Activated CD8-positive, alpha-beta T cell treated with anti-CD3 and anti-CD28 coated beads for 36 hours (primary cell): ENCODE measurements at regions not wholly inside any gene's neighbourhood (a gene's known extent, or its start where the extent isn't known, plus 50 kb on each side); places are given as distances from the start of the nearest gene placed in this dataset.

ENCODE experiments used
- ATAC-seq: fragments of 200-7000 bp; cut with Tn5 transposase; one replicate; pipeline ENCODE4 v1.10.0; 2021; ENCODE audit warnings: mild to moderate bottlenecking, moderate library complexity
- CTCF ChIA-PET: fragments of 350-600 bp; sonication (Branson Sonifier 250); formaldehyde crosslinking; loops from one replicate; lab custom pipeline; 2021; ENCODE audit warnings: antibody characterized with exemption; lab: Charles Lee
- POLR2A ChIA-PET: fragments of 350-600 bp; sonication (Branson Sonifier 250); formaldehyde crosslinking; loops from one replicate; lab custom pipeline; 2021; ENCODE audit warnings: antibody characterized with exemption; lab: Charles Lee
- DNase-seq: peaks from one replicate; pipeline ENCODE4 v3.0.0-alpha.2; 2020
- H3K27ac Mint-ChIP-seq: one replicate; pipeline ENCODE4 v1.8.0; 2021; ENCODE audit warnings: mild to moderate bottlenecking, mixed read lengths
- H3K27me3 Mint-ChIP-seq: one replicate; pipeline ENCODE4 v1.8.0; 2021; ENCODE audit warnings: mixed read lengths
- H3K36me3 Mint-ChIP-seq: one replicate; pipeline ENCODE4 v1.8.0; 2021; ENCODE audit warnings: low read depth, mixed read lengths
- H3K4me1 Mint-ChIP-seq: one replicate; pipeline ENCODE4 v1.8.0; 2021; ENCODE audit warnings: low read depth, mixed read lengths
- H3K4me3 Mint-ChIP-seq: one replicate; pipeline ENCODE4 v1.8.0; 2021; ENCODE audit warnings: mild to moderate bottlenecking, moderate library complexity, mixed read lengths
- H3K9me3 Mint-ChIP-seq: one replicate; pipeline ENCODE4 v1.8.0; 2021; ENCODE audit warnings: mixed read lengths
- intact Hi-C: fragments of 100-400 bp; cut with micrococcal nuclease; formaldehyde crosslinking; loops from one replicate; pipeline ENCODE4 v1.10.0; 2022
- TF ChIP-seq, protein P1 (sequence below): fragments of 200-600 bp; IDR thresholded peaks from one replicate; pipeline ENCODE4 v1.8.0; 2022; ENCODE audit warnings: antibody characterized with exemption, mild to moderate bottlenecking

DNA sequence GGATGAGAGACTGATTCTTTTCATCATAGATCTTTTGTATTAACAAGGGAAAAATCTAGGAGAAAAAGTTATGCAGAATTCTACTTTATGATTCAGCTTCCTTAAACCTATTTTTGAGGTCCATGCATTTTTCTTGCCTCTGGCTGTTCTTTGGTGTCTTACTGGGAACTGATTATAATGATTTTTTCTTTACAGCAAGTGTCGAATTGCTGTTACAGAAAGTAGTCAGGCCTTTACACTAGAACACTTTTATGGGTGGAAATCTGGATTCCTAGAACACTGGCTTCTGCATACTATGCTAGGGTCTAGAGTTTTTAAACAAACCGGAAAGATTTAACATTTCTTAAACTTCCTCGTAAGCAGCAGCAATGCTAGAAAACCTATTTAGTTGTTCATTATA lies 302.6 kb downstream of the NUP35 start:
- Mint-ChIP-seq H3K4me3 (no peak overlapping the region), H3K36me3 (no peaks in the 10 kb centered on the region), H3K4me1 (no peaks in the 10 kb centered on the region), H3K9me3 (peaks cover 30% of the 10 kb centered on the region), H3K27me3 (no peaks in the 10 kb centered on the region), H3K27ac (no peak overlapping the region)
- ChIA-PET POLR2A (no interaction called here), CTCF (no interaction called here)
- intact Hi-C loops, result no loop called here
- DNase-seq (no peak), ATAC-seq (no peak)
- TF ChIP-seq, protein P1, sequence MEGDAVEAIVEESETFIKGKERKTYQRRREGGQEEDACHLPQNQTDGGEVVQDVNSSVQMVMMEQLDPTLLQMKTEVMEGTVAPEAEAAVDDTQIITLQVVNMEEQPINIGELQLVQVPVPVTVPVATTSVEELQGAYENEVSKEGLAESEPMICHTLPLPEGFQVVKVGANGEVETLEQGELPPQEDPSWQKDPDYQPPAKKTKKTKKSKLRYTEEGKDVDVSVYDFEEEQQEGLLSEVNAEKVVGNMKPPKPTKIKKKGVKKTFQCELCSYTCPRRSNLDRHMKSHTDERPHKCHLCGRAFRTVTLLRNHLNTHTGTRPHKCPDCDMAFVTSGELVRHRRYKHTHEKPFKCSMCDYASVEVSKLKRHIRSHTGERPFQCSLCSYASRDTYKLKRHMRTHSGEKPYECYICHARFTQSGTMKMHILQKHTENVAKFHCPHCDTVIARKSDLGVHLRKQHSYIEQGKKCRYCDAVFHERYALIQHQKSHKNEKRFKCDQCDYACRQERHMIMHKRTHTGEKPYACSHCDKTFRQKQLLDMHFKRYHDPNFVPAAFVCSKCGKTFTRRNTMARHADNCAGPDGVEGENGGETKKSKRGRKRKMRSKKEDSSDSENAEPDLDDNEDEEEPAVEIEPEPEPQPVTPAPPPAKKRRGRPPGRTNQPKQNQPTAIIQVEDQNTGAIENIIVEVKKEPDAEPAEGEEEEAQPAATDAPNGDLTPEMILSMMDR, result no peak

DNA sequence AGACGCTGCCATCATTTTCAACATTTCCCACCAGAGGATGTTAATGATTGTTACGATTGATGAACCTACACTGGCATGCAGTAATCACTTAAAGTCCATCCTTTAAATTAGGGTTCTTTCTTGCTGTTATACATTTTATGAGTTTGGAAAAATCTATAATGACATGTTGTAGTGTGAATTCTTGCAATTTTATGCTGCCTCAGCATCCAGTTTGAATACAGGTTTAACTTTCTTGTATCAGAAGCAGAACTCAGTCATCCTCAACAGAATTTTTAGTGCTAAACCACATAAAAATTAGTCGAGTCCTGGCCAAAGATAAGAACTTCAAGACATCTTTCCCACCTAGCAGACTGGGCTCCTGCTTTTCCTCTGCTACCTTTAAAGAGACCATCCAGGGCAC lies 303.3 kb downstream of the NUP35 start:
- Mint-ChIP-seq H3K4me3 (no peak overlapping the region), H3K27me3 (no peaks in the 10 kb centered on the region), H3K9me3 (peaks cover 26% of the 10 kb centered on the region), H3K27ac (no peak overlapping the region), H3K36me3 (no peaks in the 10 kb centered on the region), H3K4me1 (no peaks in the 10 kb centered on the region)
- intact Hi-C loops, result no loop called here
- ATAC-seq, result no peak
- POLR2A ChIA-PET, result no interaction called here
- CTCF ChIA-PET, result no interaction called here
- no peak for DNase-seq
- TF ChIP-seq, protein P1, result no peak

DNA sequence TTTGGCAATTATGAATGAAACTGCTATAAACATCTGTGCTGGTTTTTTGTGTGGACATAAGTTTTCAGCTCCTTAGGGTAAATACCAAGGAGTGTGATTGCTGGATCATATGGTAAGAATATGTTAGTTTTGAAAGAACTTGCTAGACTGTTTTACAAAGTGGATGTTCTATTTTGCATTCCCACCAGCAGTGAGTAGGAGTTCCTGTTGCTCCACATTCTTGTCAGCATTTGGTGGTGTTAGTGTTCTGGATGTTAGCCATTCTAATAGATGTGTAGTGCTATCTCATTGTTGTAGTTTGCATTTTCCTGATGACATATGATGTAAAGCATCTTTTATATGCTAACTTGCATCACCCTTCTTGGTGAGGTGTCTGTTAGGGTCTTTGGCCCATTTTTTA lies 304.6 kb downstream of the NUP35 start:
- POLR2A ChIA-PET, result no interaction called here
- DNase-seq (no peak), ATAC-seq (no peak)
- Mint-ChIP-seq H3K27me3 (no peaks in the 10 kb centered on the region), H3K36me3 (no peaks in the 10 kb centered on the region), H3K9me3 (peaks cover 21% of the 10 kb centered on the region), H3K27ac (no peak overlapping the region), H3K4me1 (no peaks in the 10 kb centered on the region), H3K4me3 (no peak overlapping the region)
- TF ChIP-seq, protein P1, result no peak
- CTCF ChIA-PET, result no interaction called here
- intact Hi-C loops, result no loop called here

DNA sequence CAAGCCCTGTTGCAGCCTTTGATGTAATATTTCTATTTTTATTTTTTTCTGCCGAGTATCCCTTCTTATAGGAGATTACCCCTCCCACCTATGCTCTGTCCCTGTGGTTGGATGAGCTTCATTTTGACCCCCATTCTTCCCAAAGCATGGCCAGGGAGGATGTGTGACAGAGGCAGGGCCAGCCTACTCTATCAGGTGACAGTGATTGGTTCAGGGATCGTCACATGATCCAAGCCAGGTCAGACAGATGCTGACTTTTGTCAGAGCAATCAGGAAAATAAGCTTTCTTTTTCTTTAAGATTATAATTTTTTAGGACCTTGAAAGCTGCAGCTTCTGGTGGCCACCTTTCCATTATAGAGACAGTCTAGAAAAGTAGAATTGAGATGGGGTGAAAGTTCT lies 314.3 kb downstream of the NUP35 start:
- Mint-ChIP-seq H3K4me3 (no peak overlapping the region), H3K27ac (no peak overlapping the region), H3K27me3 (no peaks in the 10 kb centered on the region), H3K36me3 (no peaks in the 10 kb centered on the region), H3K9me3 (peaks cover 4% of the 10 kb centered on the region), H3K4me1 (no peaks in the 10 kb centered on the region)
- ATAC-seq, result no peak
- TF ChIP-seq, protein P1, result no peak
- intact Hi-C loops, result no loop called here
- POLR2A ChIA-PET, result no interaction called here
- CTCF ChIA-PET, result no interaction called here
- no peak for DNase-seq

DNA sequence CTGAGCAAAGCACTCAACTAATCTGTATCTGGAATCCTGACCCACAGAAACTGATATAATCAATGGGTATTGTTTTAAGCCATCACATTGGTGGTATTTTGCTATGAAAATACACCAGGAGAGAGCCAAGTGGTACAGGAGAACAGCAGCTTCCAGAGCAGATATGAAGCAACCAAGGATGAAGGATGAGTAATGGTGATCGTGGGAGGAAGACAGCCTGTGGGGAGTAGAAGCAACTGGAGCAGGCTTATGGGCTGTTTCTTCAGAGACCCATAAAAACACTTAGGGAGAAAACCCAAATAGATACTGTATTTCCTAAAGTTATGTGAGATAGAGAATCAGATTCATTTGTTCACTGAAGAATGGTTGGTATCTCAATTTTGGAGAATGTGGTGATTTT lies 330.8 kb downstream of the NUP35 start:
- no peaks in the 10 kb centered on the region for H3K36me3 Mint-ChIP-seq
- ChIA-PET CTCF (no interaction called here), POLR2A (no interaction called here)
- ATAC-seq, result no peak
- H3K9me3 Mint-ChIP-seq, result peaks cover 5% of the 10 kb centered on the region
- TF ChIP-seq, protein P1, result no peak
- no peak overlapping the region for H3K27ac Mint-ChIP-seq
- no peaks in the 10 kb centered on the region for H3K27me3 Mint-ChIP-seq
- no peaks in the 10 kb centered on the region for H3K4me1 Mint-ChIP-seq
- no peak overlapping the region for H3K4me3 Mint-ChIP-seq
- intact Hi-C loops, result no loop called here
- no peak for DNase-seq
